GM12864 (cell line): ENCODE measurements at regions not wholly inside any gene's neighbourhood (a gene's known extent, or its start where the extent isn't known, plus 50 kb on each side); places are given as distances from the start of the nearest gene placed in this dataset.

Source experiments
- DNase-seq: peaks from one replicate; pipeline ENCODE4 v3.0.0-alpha.2; 2011; ENCODE audit warnings: low read depth
- H3K4me3 ChIP-seq: 2 replicates; pipeline ENCODE4 v1.5.1; 2011; ENCODE audit warnings: mild to moderate bottlenecking, low read depth, low read length, control low read depth
- CTCF ChIP-seq: IDR thresholded peaks from 2 replicates; pipeline ENCODE4 v1.5.1; 2011; ENCODE audit warnings: low read depth, mild to moderate bottlenecking, moderate library complexity, low read length, control low read depth, inconsistent platforms; ENCODE audit errors: missing control alignments

GRCh38 chr11:115656669-115657068 lies 152.5 kb upstream of the CADM1 start:
- no peak for TF ChIP-seq CTCF
- no peak overlapping the region for H3K4me3 ChIP-seq
- no peak for DNase-seq

GRCh38 chr11:115656041-115656440 lies 151.8 kb upstream of the CADM1 start:
- no peak for TF ChIP-seq CTCF
- no peak for DNase-seq
- no peak overlapping the region for H3K4me3 ChIP-seq

- no peak overlapping the region for H3K4me3 ChIP-seq
- TF ChIP-seq CTCF = no peak
- no peak for DNase-seq
These were observed 150.6 kb upstream of the CADM1 start for GRCh38 chr11:115654792-115655191.

- DNase-seq = no peak
- no peak for TF ChIP-seq CTCF
- no peak overlapping the region for H3K4me3 ChIP-seq
These were observed 149.7 kb upstream of the CADM1 start for GRCh38 chr11:115653926-115654325.

- no peak for DNase-seq
- TF ChIP-seq CTCF = no peak
- no peak overlapping the region for H3K4me3 ChIP-seq
These were observed 148.9 kb upstream of the CADM1 start for GRCh38 chr11:115653076-115653475.

GRCh38 chr11:115652496-115652895 lies 148.3 kb upstream of the CADM1 start:
- no peak for TF ChIP-seq CTCF
- H3K4me3 ChIP-seq = no peak overlapping the region
- no peak for DNase-seq

- H3K4me3 ChIP-seq = no peak overlapping the region
- TF ChIP-seq CTCF = no peak
- DNase-seq = no peak
These were observed 147.9 kb upstream of the CADM1 start for GRCh38 chr11:115652094-115652493.
